SHP77 treated with DMSO at 0.1 percent for 48 hours (cell line): ENCODE measurements at regions not wholly inside any gene's neighbourhood (a gene's known extent, or its start where the extent isn't known, plus 50 kb on each side); places are given as distances from the start of the nearest gene placed in this dataset.

Experiments used
- DNase-seq: peaks from one replicate; lab custom pipeline; 2025; lab: John Stamatoyannopoulos, UW

DNA sequence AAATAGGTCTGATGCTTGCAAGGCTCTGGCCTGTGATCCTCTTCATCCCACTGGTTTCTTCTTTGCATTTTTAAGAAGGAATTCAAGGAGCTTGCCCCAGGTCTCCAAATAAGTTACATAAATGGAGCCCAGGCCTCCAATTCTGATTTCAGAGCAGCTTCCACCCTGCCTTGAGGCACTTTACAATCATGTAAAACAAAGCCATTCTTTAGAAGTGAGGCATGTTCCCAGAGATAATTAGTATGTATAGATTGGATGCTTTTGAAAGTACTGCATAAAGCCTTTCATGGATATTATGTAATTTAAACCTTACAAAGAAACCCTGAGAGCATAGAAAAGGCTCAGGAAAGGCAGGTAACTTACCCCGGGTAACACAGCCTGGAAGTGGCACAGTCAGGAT is 466.5 kb downstream of the MIAT start:
- DNase-seq, result no peak

GRCh38 chr22:27124351-27124966 is 467.1 kb downstream of the MIAT start:
- DNase-seq, result no peak

DNA sequence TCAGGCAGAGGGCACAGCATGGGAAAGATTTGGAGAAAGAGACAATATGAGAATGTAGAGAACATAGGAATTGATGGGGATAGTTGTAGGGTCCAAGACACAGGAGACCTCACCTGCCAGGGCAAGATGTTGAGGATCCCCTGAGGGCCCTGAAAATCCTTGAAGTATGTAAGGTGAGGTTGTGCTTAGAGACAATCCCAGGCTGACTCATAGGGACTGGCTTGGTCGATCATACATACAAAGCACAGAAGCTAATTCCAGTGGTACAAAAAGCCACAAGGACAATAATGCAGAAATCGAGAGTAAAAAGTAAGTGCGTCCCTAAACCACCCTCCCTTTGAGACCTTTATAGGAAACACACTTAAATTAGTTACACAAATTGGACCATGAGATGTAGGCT is 468.2 kb downstream of the MIAT start:
- no peak for DNase-seq

GRCh38 chr22:27127911-27128310 is 470.5 kb downstream of the MIAT start:
- DNase-seq, result no peak

- no peak for DNase-seq
Observed at GRCh38 chr22:27128461-27129085, 471.2 kb downstream of the MIAT start.

DNA sequence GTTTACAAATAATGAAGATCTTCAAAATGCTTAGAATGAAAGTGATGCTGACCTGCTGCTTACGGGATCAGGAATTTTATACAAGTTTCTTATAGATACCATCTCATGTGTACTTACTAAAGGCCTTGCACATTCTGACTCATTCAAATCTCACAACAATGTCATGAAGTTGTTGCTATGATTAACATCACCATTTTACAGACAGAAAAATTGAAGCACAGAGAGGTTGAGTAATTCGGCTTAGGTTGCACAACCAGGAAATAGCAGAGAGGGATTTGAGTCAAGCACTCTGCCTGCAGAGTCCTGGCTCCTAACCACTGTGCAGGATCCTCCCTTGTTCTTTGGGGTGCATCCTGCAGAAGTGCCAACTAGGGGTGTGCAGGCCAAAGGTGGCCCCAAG is 471.9 kb downstream of the MIAT start:
- DNase-seq, result no peak

DNA sequence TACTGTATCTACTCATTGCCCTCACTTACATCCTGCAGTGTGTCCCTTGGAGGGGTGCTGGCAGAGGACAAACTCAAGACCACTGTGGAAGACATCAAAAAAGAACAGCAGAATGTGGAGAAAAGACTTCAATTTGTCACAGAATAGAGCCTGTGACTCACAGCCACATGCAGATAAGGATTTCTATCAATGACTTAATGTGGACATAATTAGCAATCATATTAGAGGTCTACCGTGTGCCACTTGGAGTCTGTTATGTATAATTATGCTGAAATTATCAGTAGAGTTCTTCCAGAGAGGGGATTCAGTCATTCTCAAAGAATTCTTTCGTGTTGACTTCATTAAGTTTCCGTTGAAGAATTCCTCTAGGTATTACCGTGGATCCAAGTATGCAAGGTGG is 473.5 kb downstream of the MIAT start:
- no peak for DNase-seq

DNA sequence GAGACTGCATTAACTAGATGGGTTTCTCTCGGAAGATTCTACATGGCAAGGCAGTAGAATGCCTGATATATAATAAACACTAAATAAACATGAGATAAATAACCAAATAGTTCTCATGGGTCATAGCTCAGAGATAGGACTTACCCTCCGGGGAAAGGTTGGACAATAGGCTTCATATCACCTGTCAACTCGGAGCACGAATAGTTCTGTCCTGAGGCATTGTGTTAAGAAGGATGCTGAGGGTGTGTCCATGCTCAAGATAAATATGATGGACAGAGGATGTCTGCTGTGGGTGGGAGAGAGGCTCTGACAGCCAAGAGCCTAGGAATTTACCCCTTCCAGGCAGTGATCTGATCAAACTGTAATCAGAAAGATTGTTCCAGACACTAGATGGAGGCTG is 474.0 kb downstream of the MIAT start:
- no peak for DNase-seq

GRCh38 chr22:27132400-27132799 is 475.0 kb downstream of the MIAT start:
- DNase-seq, result no peak

- no peak for DNase-seq
Observed at GRCh38 chr22:27133019-27133431, 475.6 kb downstream of the MIAT start.

- DNase-seq, result no peak
Observed at GRCh38 chr22:27133681-27134314, 476.4 kb downstream of the MIAT start.

DNA sequence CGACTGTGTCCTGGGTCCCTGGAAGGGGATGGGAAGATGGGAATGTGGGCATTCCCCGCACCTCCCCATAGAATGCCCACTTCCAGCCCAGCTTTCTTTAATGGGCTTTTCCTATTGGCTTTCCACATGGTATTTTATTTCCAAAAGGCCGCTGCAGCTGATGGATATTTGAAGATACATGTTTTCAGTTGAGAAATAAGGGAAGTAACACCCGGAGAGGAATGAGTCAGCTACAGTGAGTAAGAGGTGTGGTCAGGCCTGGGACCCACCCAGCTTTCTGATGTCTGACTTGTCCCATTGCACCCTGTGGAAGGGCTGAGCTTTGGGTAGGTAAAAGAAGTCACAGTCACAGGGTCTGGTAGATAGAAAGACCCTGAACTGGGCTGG is 476.9 kb downstream of the MIAT start:
- no peak for DNase-seq

- no peak for DNase-seq
Observed at GRCh38 chr22:27135031-27135981, 477.9 kb downstream of the MIAT start.

GRCh38 chr22:27136596-27136995 is 479.2 kb downstream of the MIAT start:
- DNase-seq, result no peak

- no peak for DNase-seq
Observed at GRCh38 chr22:27137871-27138337, 480.5 kb downstream of the MIAT start.

DNA sequence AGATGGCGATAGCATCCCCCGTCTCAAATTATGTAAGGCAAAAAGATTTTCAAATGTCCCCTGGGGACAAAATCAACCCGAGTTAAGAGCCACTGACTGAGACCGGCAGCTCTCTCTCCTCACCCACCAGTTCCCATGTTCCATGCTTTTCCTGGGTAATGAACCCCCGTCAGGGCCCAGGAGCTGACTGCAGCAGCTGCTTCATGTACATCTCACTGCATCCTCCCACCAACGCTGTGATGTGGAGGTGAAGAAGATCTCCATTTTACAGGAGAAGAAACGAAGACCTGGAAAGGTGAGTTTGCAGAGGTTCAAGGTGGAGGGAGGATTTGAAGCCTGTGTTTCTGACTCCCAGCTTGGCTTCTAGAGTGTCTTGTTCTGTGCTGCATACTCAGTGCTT is 481.1 kb downstream of the MIAT start:
- DNase-seq, result no peak

- DNase-seq, result no peak
Observed at GRCh38 chr22:27139935-27140511, 482.6 kb downstream of the MIAT start.

- DNase-seq, result no peak
Observed at GRCh38 chr22:27142286-27142685, 484.9 kb downstream of the MIAT start.

DNA sequence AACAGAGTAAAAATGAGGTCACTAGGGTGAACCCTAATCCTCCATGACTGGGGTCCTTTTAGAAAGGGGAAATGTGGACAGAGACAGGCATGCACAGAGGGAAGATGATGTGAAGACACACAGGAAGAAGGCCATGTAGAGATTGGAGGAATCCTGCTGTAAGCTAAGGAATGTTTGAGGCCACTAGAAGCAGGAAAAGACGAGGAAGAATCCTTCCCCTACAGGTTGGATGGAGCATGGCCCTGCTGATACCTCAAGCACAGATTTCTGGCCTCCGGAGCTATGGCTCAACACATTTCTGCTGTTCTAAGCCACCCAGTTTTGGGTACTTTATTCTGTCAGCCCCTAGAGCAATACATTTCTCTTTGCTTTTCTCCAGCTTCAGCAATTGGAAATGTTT is 486.9 kb downstream of the MIAT start:
- DNase-seq, result no peak

DNA sequence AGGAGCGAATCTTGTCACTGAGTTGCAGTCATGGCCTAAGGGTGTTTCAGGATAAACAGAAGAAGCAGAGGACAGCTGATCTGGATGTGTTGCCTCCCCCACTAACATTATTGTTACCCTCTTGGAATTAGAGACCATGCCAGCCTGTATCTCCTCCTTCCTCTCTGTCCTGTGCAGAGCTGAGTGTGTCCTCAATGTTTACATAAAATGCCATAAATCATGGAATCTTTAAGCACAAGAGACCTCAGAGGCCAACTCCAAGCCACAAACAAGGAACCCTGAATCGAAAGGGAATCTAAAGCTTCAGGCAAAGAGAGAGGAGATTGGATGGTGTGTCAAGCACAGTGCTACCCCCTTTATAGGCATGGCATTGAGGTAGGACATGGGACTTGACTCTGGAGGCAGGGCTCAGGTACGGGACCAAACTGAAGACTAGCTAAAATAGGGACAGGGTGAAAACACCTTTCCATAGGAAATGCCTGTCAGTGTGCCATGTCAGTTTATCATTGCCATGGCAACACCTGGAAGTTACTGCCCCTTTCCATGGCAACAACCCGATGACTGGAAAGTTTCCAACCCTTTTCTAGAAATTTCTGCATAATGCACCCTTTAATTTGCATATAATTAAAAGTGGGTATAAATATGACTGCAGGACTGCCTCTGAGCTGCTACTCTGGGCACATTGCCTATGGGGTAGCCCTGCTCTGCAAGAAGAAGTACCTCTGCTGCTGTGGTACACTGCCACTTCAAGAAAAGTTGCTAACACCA is 489.7 kb downstream of the MIAT start:
- no peak for DNase-seq

DNA sequence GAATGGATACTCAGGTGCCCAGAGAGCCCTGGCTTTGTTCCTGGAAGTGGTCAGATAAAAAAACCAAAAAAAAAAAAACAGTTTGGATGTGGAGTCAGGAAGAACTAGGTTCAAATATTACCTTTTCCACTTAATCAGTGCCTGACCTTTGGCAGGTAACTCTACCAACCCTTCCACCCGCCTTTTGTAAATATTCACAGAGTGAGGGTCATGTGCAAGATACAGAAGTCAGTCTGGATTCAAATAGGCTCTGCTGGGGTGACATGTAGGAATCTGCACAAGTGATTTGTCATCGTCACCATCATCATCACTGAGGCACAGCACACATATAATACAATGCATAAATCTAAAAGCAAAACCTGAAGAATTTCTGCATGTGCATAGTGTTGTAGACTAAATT is 490.7 kb downstream of the MIAT start:
- no peak for DNase-seq
